D721Med (cell line): ENCODE measurements at regions not wholly inside any gene's neighbourhood (a gene's known extent, or its start where the extent isn't known, plus 50 kb on each side); places are given as distances from the start of the nearest gene placed in this dataset.

Experiments used
- DNase-seq: peaks from one replicate; pipeline ENCODE4 v3.0.0; 2011; ENCODE audit warnings: low spot score; ENCODE audit not compliant: insufficient read length
- FAIRE-seq: peaks from 2 replicates; lab custom pipeline; 2011; peaks lifted over from hg19 to GRCh38; lab: Jason Lieb, UNC
- TF ChIP-seq, protein P1 (sequence below): IDR thresholded peaks from 2 replicates; pipeline ENCODE4 v1.5.1; 2012; ENCODE audit warnings: mild to moderate bottlenecking, control low read depth; ENCODE audit not compliant: insufficient read depth; ENCODE audit errors: missing control alignments

DNA sequence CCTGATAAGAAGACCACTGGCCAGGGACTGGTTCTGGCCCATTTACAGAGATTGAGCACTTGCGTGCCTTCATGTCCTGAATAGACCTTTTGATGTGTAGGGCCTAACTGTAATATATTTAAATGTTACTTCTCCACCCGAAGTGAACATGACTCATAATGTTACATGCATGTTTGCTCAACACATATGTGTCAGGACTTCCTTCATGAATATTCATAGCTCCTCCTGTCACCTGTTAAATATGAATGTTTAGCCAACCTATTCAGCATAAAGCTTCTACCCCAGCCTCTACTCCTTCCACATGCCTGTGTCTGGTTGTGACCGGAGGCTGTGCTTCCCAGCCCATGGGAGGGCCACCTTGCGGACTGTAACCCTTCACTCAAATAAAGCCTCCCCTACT, 457.5 kb downstream of the IRX1 start:
- FAIRE-seq, result no peak
- TF ChIP-seq, protein P1, sequence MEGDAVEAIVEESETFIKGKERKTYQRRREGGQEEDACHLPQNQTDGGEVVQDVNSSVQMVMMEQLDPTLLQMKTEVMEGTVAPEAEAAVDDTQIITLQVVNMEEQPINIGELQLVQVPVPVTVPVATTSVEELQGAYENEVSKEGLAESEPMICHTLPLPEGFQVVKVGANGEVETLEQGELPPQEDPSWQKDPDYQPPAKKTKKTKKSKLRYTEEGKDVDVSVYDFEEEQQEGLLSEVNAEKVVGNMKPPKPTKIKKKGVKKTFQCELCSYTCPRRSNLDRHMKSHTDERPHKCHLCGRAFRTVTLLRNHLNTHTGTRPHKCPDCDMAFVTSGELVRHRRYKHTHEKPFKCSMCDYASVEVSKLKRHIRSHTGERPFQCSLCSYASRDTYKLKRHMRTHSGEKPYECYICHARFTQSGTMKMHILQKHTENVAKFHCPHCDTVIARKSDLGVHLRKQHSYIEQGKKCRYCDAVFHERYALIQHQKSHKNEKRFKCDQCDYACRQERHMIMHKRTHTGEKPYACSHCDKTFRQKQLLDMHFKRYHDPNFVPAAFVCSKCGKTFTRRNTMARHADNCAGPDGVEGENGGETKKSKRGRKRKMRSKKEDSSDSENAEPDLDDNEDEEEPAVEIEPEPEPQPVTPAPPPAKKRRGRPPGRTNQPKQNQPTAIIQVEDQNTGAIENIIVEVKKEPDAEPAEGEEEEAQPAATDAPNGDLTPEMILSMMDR, result no peak

DNA sequence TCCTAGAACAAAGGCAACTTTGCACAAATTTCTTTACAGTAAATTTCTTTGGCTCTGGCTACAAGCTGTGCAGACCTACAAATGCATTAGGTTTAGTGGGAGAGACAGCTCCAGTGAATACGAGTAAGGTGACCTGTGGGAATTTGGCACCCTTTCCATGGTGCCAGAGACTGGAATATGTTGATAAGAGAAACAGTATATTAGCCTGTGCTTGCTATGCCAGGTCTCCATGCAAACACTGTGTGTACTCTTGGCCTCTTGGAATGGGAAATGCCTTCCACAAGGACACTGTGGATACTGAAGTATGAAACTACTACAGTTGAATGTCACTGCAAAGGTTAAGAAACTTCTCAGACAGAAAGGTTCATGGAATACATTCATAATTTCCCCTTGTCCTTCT, 458.5 kb downstream of the IRX1 start:
- DNase-seq (no peak), FAIRE-seq (no peak)
- TF ChIP-seq, protein P1, result no peak

More for the DNA sequence above, 457.5 kb downstream of the IRX1 start:
- no peak for DNase-seq

DNA sequence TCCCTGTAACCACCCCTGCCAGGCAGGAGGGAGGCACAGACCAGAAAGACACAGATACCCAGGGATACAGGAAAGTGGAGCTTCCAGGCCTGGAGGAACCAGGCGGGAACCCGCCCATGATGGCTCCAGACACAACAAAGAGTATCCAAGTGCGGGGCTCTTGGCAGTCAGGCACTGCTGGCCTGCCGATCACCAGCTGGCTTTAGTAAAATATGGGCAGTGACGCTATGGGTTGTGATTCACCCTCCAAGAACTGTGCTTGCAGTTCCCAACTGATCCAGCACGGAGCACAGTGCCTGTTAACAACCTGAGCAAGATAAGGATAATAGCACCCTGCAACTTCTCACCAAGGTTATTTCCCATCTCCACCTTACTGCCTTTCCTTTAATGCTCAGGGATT, 463.3 kb downstream of the IRX1 start:
- FAIRE-seq (no peak), DNase-seq (no peak)
- TF ChIP-seq, protein P1, result no peak

DNA sequence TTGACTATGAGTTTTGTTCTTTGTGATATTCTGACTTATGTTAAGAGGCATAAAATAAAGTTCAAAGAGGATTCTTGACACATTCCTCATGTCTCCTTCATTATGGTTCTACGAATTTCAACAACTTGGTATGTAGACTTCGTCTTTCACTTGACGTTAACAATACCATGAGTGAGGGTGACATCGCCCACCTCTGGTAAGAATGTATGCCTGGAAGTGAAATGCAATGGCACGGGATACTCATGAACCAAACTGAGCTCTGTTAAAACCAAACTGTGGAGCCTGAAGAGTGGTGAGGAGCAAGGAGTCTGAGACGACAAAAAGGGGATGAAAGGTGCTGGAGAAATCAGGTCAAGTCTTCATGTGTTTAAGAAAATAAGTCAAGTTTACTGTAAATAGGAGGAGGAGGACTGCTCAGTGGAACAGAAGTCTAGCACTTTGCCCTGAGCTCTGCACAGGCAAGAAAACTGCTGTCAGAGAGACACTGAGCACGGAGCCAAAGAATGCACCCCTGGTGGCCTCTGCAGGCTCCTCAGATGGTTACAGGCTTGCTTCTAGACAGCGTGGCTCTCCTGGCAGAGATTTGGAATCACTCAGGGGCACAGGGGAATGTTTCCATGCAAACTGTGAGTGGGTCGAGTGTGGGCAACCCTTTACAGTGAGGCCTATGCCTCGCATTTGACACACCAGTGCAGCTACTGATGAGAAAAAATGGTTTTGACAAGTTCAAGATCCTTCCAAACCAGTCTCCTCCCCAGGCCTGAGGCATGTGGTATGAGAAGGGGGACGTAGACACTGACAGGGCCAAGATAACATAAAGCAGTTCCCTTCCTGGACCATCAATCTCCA, 470.1 kb downstream of the IRX1 start:
- DNase-seq (no peak), FAIRE-seq (no peak)
- TF ChIP-seq, protein P1, result no peak

DNA sequence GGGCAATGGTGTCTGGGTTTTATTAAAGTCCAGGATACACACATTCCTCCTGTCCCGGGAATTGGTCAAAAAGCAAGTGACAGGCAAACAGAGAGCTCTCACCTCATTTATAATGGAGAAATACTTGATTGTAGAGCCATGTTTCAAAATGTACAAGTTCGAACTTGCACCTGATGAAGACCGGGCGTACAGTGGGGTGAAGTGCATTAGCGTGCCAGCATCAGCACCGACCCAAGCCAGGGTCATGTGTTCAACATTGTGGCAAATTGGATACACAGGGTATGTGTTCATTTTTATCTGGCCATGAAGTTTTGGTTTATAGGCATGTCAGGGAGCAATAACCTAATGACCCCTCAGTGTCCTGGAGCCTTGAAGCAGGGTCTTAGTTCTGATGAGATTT, 472.5 kb downstream of the IRX1 start:
- DNase-seq (no peak), FAIRE-seq (no peak)
- TF ChIP-seq, protein P1, result no peak

DNA sequence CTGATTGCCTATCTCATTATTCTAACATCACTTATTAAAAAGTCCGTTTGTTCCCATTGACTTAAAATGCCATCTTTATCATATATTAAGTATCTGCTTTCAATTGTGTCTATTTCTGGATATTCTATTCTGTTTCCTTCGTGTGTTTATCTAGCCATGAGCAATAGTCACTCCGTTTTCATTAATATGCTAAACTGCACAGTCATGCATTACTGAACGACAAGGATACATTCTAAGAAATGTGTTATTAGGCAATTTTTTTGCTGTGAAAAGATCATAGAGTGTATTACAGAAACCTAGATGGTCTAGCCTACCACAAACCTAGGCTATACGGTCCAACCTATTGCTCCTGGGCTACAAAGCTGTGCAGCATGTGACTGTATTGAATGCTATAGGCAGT, 482.9 kb downstream of the IRX1 start:
- no peak for FAIRE-seq
- TF ChIP-seq, protein P1, result no peak
- no peak for DNase-seq

DNA sequence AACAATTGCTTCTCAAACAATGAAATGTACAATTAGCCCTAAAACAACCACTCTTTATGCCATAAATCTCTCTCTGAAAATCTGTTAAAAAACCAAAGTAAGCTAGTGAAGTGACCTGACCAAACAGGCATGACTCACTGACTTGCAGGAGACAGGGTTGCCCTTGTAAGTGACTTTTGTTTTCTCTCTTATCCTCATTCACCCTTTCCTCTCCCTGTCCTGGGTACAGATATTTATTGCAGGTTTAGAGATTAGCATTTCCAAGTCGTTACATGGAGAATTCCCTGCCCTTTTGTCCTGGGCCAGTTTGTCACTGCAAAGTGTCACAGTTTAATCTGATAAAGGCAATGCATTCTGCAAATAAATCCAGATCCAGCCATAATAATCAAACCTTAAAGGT, 484.2 kb downstream of the IRX1 start:
- DNase-seq, result no peak
- FAIRE-seq, result no peak
- TF ChIP-seq, protein P1, result no peak
